ENCODE measurements at regions not wholly inside any gene's neighbourhood (a gene's known extent, or its start where the extent isn't known, plus 50 kb on each side); places are given as distances from the start of the nearest gene placed in this dataset. TPM values are rescaled to one million over a fixed set of nuclear protein-coding genes. Genes with fewer than 3 reads are reported as not detected.

- Histone ChIP-seq H3K27ac (ENCODE audit: low read depth) (no peak overlapping the region), H3K9me2 (ENCODE audit: insufficient read depth) (peaks cover 4% of the 10 kb centered on the region; the same call in 1 of the 2 replicates), H4K20me1 (replicated peaks; ENCODE audit: insufficient read depth) (no peaks in the 10 kb centered on the region), H3K4me3 (no peak overlapping the region), H3K4me1 (ENCODE audit: insufficient read depth) (peaks cover 9% of the 10 kb centered on the region; the same call in 1 of the 2 replicates), H3K4me2 (no peak overlapping the region), H2AFZ (no peak overlapping the region), H3F3A (replicated peaks; ENCODE audit: low read depth) (peaks cover 4% of the 10 kb centered on the region; the same call in 1 of the 2 replicates), H3K79me2 (replicated peaks; ENCODE audit: insufficient read depth) (no peaks in the 10 kb centered on the region), H3K36me3 (ENCODE audit: insufficient read depth) (no peaks in the 10 kb centered on the region), H3K27me3 (ENCODE audit: insufficient read depth) (no peaks in the 10 kb centered on the region)
- TF ChIP-seq NANOG (IDR thresholded peaks at IDR 0.05; ENCODE audit: borderline replicate concordance) = no peak
- TF ChIP-seq, protein P1, sequence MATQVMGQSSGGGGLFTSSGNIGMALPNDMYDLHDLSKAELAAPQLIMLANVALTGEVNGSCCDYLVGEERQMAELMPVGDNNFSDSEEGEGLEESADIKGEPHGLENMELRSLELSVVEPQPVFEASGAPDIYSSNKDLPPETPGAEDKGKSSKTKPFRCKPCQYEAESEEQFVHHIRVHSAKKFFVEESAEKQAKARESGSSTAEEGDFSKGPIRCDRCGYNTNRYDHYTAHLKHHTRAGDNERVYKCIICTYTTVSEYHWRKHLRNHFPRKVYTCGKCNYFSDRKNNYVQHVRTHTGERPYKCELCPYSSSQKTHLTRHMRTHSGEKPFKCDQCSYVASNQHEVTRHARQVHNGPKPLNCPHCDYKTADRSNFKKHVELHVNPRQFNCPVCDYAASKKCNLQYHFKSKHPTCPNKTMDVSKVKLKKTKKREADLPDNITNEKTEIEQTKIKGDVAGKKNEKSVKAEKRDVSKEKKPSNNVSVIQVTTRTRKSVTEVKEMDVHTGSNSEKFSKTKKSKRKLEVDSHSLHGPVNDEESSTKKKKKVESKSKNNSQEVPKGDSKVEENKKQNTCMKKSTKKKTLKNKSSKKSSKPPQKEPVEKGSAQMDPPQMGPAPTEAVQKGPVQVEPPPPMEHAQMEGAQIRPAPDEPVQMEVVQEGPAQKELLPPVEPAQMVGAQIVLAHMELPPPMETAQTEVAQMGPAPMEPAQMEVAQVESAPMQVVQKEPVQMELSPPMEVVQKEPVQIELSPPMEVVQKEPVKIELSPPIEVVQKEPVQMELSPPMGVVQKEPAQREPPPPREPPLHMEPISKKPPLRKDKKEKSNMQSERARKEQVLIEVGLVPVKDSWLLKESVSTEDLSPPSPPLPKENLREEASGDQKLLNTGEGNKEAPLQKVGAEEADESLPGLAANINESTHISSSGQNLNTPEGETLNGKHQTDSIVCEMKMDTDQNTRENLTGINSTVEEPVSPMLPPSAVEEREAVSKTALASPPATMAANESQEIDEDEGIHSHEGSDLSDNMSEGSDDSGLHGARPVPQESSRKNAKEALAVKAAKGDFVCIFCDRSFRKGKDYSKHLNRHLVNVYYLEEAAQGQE (IDR thresholded peaks at IDR 0.05; ENCODE audit: unreplicated experiment) = no peak
- no peak for TF ChIP-seq CREB1 (CRISPR knock-in tag; IDR thresholded peaks at IDR 0.05; ENCODE audit: low read depth)
- DNase-seq (ENCODE audit: low spot score) (no peak), ATAC-seq (no peak)
- H3K9me3 Mint-ChIP-seq = no peaks in the 10 kb centered on the region
- H3K27ac Mint-ChIP-seq = no peak overlapping the region
- H3K4me3 Mint-ChIP-seq = no peak overlapping the region
- peaks cover 1% of the 10 kb centered on the region; the same call in 1 of the 3 replicates for H3K36me3 Mint-ChIP-seq (ENCODE audit: low read depth)
- H3K27me3 Mint-ChIP-seq (ENCODE audit: insufficient read depth, low read depth, poor library complexity) = peaks cover 2% of the 10 kb centered on the region
- H3K4me1 Mint-ChIP-seq = peaks cover 21% of the 10 kb centered on the region
These were observed 554.3 kb downstream of the DIAPH3 start for GRCh38 chr13:59609421-59609820.

Small RNA genes in the stretch of these regions (small RNA-seq; reads per million reads assigned to genes)
- gene AL161423.1 (ENCODE audit: low replicate concordance) (not detected), gene HMGN2P39 (ENCODE audit: low replicate concordance) (not detected), gene RNA5SP30 (ENCODE audit: low replicate concordance) (0.15 reads per million), gene RNU7-88P (ENCODE audit: low replicate concordance) (not detected), gene RNY4P29 (ENCODE audit: low replicate concordance) (not detected)

Measured in GM23338 (cell line).